A549 (cell line): ENCODE measurements at regions not wholly inside any gene's neighbourhood (a gene's known extent, or its start where the extent isn't known, plus 50 kb on each side); places are given as distances from the start of the nearest gene placed in this dataset.

Source experiments
- ATAC-seq, 2 experiments: fragments of 200-7000 bp in 1 of 2; fragments of >200 bp in 1 of 2; cut with Nextera tagmentation in 1 of 2; cut with Tn5 transposase in 1 of 2; 3 replicates each; pipeline versions ENCODE4 v1.8.0 to v1.9.1; 2018 to 2020; ENCODE audit warnings: mild to moderate bottlenecking in 1 of 2, moderate library complexity in 1 of 2
- CTCF ChIA-PET: fragments of 300-600 bp; sonication (Branson Sonifier 250); formaldehyde crosslinking; extraction: SDS; loops from one replicate; lab custom pipeline; 2021; ENCODE audit warnings: antibody characterized with exemption, inconsistent platforms; lab: Yijun Ruan, JAX
- POLR2A ChIA-PET: fragments of 350-600 bp; formaldehyde crosslinking; extraction: SDS; loops from one replicate; lab custom pipeline; 2021; ENCODE audit warnings: antibody characterized with exemption, inconsistent platforms; lab: Yijun Ruan, JAX
- DNase-seq, 2 experiments: peaks; one replicate each; pipeline versions ENCODE4 v3.0.0 to v3.0.0-alpha.2; 2011 to 2016; ENCODE audit warnings: low read depth in 1 of 2, low spot score in 1 of 2
- FAIRE-seq: peaks from 2 replicates; lab custom pipeline; 2011; peaks lifted over from hg19 to GRCh38; lab: Jason Lieb, UNC
- H3K27ac ChIP-seq, 2 experiments: fragments of >200 bp; sonication (Bioruptor Twin); formaldehyde crosslinking; 3 replicates each; pipeline ENCODE4 v1.5.1; 2016 to 2017
- H3K4me1 ChIP-seq: fragments of >200 bp; sonication (Bioruptor Twin); formaldehyde crosslinking; 3 replicates; pipeline ENCODE4 v1.6.1; 2016
- H3K4me2 ChIP-seq: fragments of >200 bp; sonication (Bioruptor Twin); formaldehyde crosslinking; 3 replicates; pipeline ENCODE4 v1.6.1; 2016
- H3K4me3 ChIP-seq: fragments of >200 bp; sonication (Bioruptor Twin); formaldehyde crosslinking; 3 replicates; pipeline ENCODE4 v1.5.1; 2016
- H3K9me3 ChIP-seq: fragments of >200 bp; sonication (Bioruptor Twin); formaldehyde crosslinking; 3 replicates; pipeline ENCODE4 v1.6.1; 2016
- CHD2 ChIP-seq: fragments of 150-350 bp; IDR thresholded peaks from 2 replicates; pipeline ENCODE4 v1.6.1; 2014; ENCODE audit warnings: low read length; ENCODE audit not compliant: partially characterized antibody
- EHMT2 ChIP-seq: fragments of 200-600 bp; sonication (generic); IDR thresholded peaks from 2 replicates; pipeline ENCODE4 v1.6.1; 2016; ENCODE audit warnings: antibody characterized with exemption, low read depth, mild to moderate bottlenecking, moderate library complexity
- EP300 ChIP-seq, 2 experiments: fragments of >200 bp; sonication (Bioruptor Twin); formaldehyde crosslinking; IDR thresholded peaks; 2 replicates in 1 of 2; 3 replicates in 1 of 2; pipeline ENCODE4 v1.6.1; 2016 to 2017
- HDAC2 ChIP-seq: fragments of 200-600 bp; sonication (generic); IDR thresholded peaks from 2 replicates; pipeline ENCODE4 v1.6.1; 2016
- HMGXB4 ChIP-seq: fragments of 250-450 bp; sonication (Bioruptor Pico); IDR thresholded peaks from 2 replicates; pipeline ENCODE4 v1.5.0; 2021; ENCODE audit warnings: mild to moderate bottlenecking, moderate library complexity, borderline replicate concordance
- HOXB13 ChIP-seq: fragments of 250-450 bp; sonication (Bioruptor Pico); IDR thresholded peaks from 2 replicates; pipeline ENCODE4 v1.5.0; 2020; ENCODE audit warnings: low read depth, mild to moderate bottlenecking, moderate library complexity
- HOXB5 ChIP-seq: fragments of 250-450 bp; sonication (Bioruptor Pico); IDR thresholded peaks from 2 replicates; pipeline ENCODE4 v1.5.0; 2020; ENCODE audit warnings: mild to moderate bottlenecking, moderate library complexity
- KDM1A ChIP-seq: fragments of 200-600 bp; sonication (generic); IDR thresholded peaks from 2 replicates; pipeline ENCODE4 v1.6.1; 2016; ENCODE audit warnings: low read depth, mild to moderate bottlenecking
- NPAS2 ChIP-seq: fragments of 250-450 bp; sonication (Bioruptor Pico); IDR thresholded peaks from 2 replicates; pipeline ENCODE4 v1.8.0; 2022; ENCODE audit warnings: mild to moderate bottlenecking, moderate library complexity, borderline replicate concordance
- RAD21 ChIP-seq, 2 experiments: fragments of >200 bp in 1 of 2; sonication (Bioruptor Twin) in 1 of 2; formaldehyde crosslinking in 1 of 2; IDR thresholded peaks in 1 of 2; conservative IDR thresholded peaks in 1 of 2; 2 replicates in 1 of 2; 3 replicates in 1 of 2; pipeline ENCODE4 v1.6.1; 2012 to 2018; ENCODE audit warnings: inconsistent platforms in 1 of 2
- RCOR1 ChIP-seq: fragments of 150-350 bp; IDR thresholded peaks from 2 replicates; pipeline ENCODE4 v1.6.1; 2014; ENCODE audit warnings: antibody characterized with exemption, low read length, low read depth
- RNF2 ChIP-seq: fragments of 200-600 bp; sonication (generic); IDR thresholded peaks from 2 replicates; pipeline ENCODE4 v1.6.1; 2016; ENCODE audit warnings: low read depth, mild to moderate bottlenecking, antibody characterized with exemption, moderate library complexity, borderline replicate concordance
- SMC3 ChIP-seq: fragments of >200 bp; sonication (Bioruptor Twin); formaldehyde crosslinking; IDR thresholded peaks from 3 replicates; pipeline ENCODE4 v1.6.1; 2018; ENCODE audit warnings: inconsistent platforms
- USF2 ChIP-seq: fragments of 450-650 bp; IDR thresholded peaks from 2 replicates; pipeline ENCODE4 v1.6.1; 2014; ENCODE audit warnings: antibody characterized with exemption
- ZNF302 ChIP-seq: fragments of 250-450 bp; sonication (Bioruptor Pico); IDR thresholded peaks from 2 replicates; pipeline ENCODE4 v1.9.0; 2021; ENCODE audit warnings: inconsistent platforms, mild to moderate bottlenecking, moderate library complexity
- ZSCAN20 ChIP-seq: fragments of 250-450 bp; sonication (Bioruptor Pico); IDR thresholded peaks from 2 replicates; pipeline ENCODE4 v1.8.0; 2022; ENCODE audit warnings: mild to moderate bottlenecking, moderate library complexity
- WGBS: methylation state at CpG from one replicate; pipeline ENCODE4 v1.1.6; 2017; ENCODE audit errors: missing lambda C conversion rate; 5-methylcytosine and 5-hydroxymethylcytosine counted together
- TF ChIP-seq, protein P1 (sequence below): fragments of 150-350 bp; IDR thresholded peaks from 2 replicates; pipeline ENCODE4 v1.6.1; 2014; ENCODE audit warnings: low read depth, mild to moderate bottlenecking, low read length
- TF ChIP-seq, protein P2 (sequence below): IDR thresholded peaks from 2 replicates; pipeline ENCODE4 v1.6.1; 2012; ENCODE audit warnings: low read depth, borderline replicate concordance

GRCh38 chr13:109672545-109672944 lies 113.8 kb downstream of the IRS2 start:
- ChIA-PET POLR2A (no interaction called here), CTCF (no interaction called here)
- TF ChIP-seq, protein P1, sequence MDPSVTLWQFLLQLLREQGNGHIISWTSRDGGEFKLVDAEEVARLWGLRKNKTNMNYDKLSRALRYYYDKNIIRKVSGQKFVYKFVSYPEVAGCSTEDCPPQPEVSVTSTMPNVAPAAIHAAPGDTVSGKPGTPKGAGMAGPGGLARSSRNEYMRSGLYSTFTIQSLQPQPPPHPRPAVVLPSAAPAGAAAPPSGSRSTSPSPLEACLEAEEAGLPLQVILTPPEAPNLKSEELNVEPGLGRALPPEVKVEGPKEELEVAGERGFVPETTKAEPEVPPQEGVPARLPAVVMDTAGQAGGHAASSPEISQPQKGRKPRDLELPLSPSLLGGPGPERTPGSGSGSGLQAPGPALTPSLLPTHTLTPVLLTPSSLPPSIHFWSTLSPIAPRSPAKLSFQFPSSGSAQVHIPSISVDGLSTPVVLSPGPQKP = no peak
- TF ChIP-seq HOXB5 (CRISPR knock-in tag) (no peak), ZNF302 (CRISPR knock-in tag) (no peak), HOXB13 (no peak), RAD21 (conservative IDR thresholded peaks at IDR 0.05 in 1 of 2, IDR thresholded peaks at IDR 0.05 in 1 of 2) (no peak), USF2 (no peak), HDAC2 (no peak), ZSCAN20 (CRISPR knock-in tag) (no peak), EHMT2 (no peak), RNF2 (no peak), NPAS2 (no peak), EP300 (IDR thresholded peaks at IDR 0.05) (no peak), HMGXB4 (CRISPR knock-in tag) (no peak), CHD2 (no peak)
- DNase-seq (no peak), FAIRE-seq (no peak), ATAC-seq (no peak)
- WGBS = 89% methylated on average over 2 of the region's 2 CpGs
- Histone ChIP-seq H3K4me2 (no peak overlapping the region), H3K9me3 (no peaks in the 10 kb centered on the region), H3K4me1 (no peaks in the 10 kb centered on the region), H3K27ac (no peak overlapping the region), H3K4me3 (no peak overlapping the region)

- DNase-seq = no peak
- FAIRE-seq = no peak
- CTCF ChIA-PET = no interaction called here
- TF ChIP-seq HDAC2 (no peak), SMC3 (no peak), KDM1A (no peak), RCOR1 (no peak)
- TF ChIP-seq, protein P2, sequence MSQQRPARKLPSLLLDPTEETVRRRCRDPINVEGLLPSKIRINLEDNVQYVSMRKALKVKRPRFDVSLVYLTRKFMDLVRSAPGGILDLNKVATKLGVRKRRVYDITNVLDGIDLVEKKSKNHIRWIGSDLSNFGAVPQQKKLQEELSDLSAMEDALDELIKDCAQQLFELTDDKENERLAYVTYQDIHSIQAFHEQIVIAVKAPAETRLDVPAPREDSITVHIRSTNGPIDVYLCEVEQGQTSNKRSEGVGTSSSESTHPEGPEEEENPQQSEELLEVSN = no peak
- TF ChIP-seq, all 56 proteins: peak for 0
- WGBS = 58% methylated on average over 4 of the region's 4 CpGs
- no peak overlapping the region for H3K4me2 ChIP-seq
- H3K9me3 ChIP-seq = no peaks in the 10 kb centered on the region
- ATAC-seq = no peak
- POLR2A ChIA-PET = no interaction called here
- H3K4me1 ChIP-seq = peaks cover 5% of the 10 kb centered on the region
- no peak overlapping the region for H3K4me3 ChIP-seq
- no peak overlapping the region for H3K27ac ChIP-seq
Measured at GRCh38 chr13:109671919-109672318, 114.5 kb downstream of the IRS2 start.

DNA sequence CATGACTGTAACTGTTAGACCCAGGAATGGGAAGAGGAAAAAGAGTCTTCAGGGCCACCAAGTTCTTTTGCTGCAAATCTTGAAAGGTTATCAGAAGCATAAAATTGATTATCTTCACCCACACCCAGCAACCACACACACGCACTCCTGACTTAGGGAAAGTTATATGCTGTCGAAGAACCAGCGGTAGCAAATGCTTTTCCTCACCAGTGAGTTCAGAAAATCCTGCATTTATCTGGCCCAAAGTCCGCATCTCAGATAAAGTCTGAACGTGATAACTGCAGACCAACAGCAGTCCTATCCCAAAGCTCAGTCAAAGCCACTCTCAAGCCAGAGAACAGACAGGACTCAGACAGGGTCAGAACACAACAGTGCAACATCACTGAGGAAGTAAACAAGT lies 115.6 kb downstream of the IRS2 start:
- Histone ChIP-seq H3K9me3 (no peaks in the 10 kb centered on the region), H3K27ac (no peak overlapping the region), H3K4me3 (no peak overlapping the region), H3K4me2 (no peak overlapping the region), H3K4me1 (peaks cover 14% of the 10 kb centered on the region)
- ChIA-PET CTCF (no interaction called here), POLR2A (no interaction called here)
- FAIRE-seq = no peak
- ATAC-seq = no peak
- 96% methylated on average over 5 of the region's 5 CpGs for WGBS
- DNase-seq = no peak
- TF ChIP-seq NPAS2 (no peak), RAD21 (conservative IDR thresholded peaks at IDR 0.05 in 1 of 2, IDR thresholded peaks at IDR 0.05 in 1 of 2) (no peak), CHD2 (no peak)
